22Rv1 (cell line): ENCODE measurements at regions not wholly inside any gene's neighbourhood (a gene's known extent, or its start where the extent isn't known, plus 50 kb on each side); places are given as distances from the start of the nearest gene placed in this dataset.

Source experiments
- ZFX ChIP-seq: fragments of 450-650 bp; IDR thresholded peaks from 2 replicates; pipeline ENCODE4 v1.6.1; 2017; ENCODE audit warnings: antibody characterized with exemption, borderline replicate concordance
- TF ChIP-seq, protein P1 (sequence below): fragments of 450-650 bp; IDR thresholded peaks from 2 replicates; pipeline ENCODE4 v1.5.1; 2017; ENCODE audit warnings: mild to moderate bottlenecking

GRCh38 chr6:164998297-164998696, 311.1 kb downstream of the C6orf118 start:
- TF ChIP-seq, protein P1, sequence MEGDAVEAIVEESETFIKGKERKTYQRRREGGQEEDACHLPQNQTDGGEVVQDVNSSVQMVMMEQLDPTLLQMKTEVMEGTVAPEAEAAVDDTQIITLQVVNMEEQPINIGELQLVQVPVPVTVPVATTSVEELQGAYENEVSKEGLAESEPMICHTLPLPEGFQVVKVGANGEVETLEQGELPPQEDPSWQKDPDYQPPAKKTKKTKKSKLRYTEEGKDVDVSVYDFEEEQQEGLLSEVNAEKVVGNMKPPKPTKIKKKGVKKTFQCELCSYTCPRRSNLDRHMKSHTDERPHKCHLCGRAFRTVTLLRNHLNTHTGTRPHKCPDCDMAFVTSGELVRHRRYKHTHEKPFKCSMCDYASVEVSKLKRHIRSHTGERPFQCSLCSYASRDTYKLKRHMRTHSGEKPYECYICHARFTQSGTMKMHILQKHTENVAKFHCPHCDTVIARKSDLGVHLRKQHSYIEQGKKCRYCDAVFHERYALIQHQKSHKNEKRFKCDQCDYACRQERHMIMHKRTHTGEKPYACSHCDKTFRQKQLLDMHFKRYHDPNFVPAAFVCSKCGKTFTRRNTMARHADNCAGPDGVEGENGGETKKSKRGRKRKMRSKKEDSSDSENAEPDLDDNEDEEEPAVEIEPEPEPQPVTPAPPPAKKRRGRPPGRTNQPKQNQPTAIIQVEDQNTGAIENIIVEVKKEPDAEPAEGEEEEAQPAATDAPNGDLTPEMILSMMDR = no peak
- no peak for TF ChIP-seq ZFX
